K562 (cell line): ENCODE measurements at regions not wholly inside any gene's neighbourhood (a gene's known extent, or its start where the extent isn't known, plus 50 kb on each side); places are given as distances from the start of the nearest gene placed in this dataset.

ENCODE experiments used
- CTCF ChIP-seq, 3 experiments: IDR thresholded peaks in 2 of 3; conservative IDR thresholded peaks in 1 of 3; 2 replicates each; pipeline ENCODE4 v1.5.1; 2011 to 2012; ENCODE audit warnings: low read length in 3 of 3, mild to moderate bottlenecking in 3 of 3, control low read depth in 2 of 3, improper control_type of control experiment in 1 of 3, inconsistent platforms in 1 of 3, low read depth in 1 of 3, mixed read lengths in 1 of 3, moderate library complexity in 1 of 3; ENCODE audit not compliant: insufficient read depth in 2 of 3
- E2F8 ChIP-seq: fragments of 450-650 bp; IDR thresholded peaks from 2 replicates; pipeline ENCODE4 v1.7.1; 2018; ENCODE audit warnings: mild to moderate bottlenecking, low read depth; ENCODE audit not compliant: partially characterized antibody
- HDAC6 ChIP-seq: IDR thresholded peaks from 2 replicates; pipeline ENCODE4 v1.6.1; 2012; ENCODE audit warnings: low read depth, mild to moderate bottlenecking, control low read depth, inconsistent platforms, low read length, moderate library complexity
- KHSRP ChIP-seq: fragments of 450-650 bp; IDR thresholded peaks from 2 replicates; pipeline ENCODE4 v1.6.1; 2017
- POLR2A ChIP-seq: fragments of 450-650 bp; conservative IDR thresholded peaks from 2 replicates; pipeline ENCODE4 v1.6.1; 2016
- POLR2AphosphoS5 ChIP-seq: IDR thresholded peaks from 2 replicates; pipeline ENCODE4 v1.6.1; 2011; ENCODE audit warnings: mild to moderate bottlenecking, low read depth, low read length, moderate library complexity; ENCODE audit not compliant: control insufficient read depth, insufficient read depth
- REST ChIP-seq, 2 experiments: fragments of 450-650 bp; formaldehyde crosslinking in 1 of 2; IDR thresholded peaks; 2 replicates each; pipeline versions ENCODE4 v1.4.0 to v1.6.1; 2014 to 2020; ENCODE audit warnings: mild to moderate bottlenecking in 2 of 2, borderline replicate concordance in 1 of 2, low read depth in 1 of 2
- TOE1 ChIP-seq, 2 experiments: fragments of 450-650 bp in 1 of 2; sonication (generic) in 1 of 2; formaldehyde crosslinking in 1 of 2; IDR thresholded peaks; 2 replicates each; pipeline versions ENCODE4 v1.7.1 to v1.8.0; 2016 to 2022; ENCODE audit warnings: borderline replicate concordance in 2 of 2, mild to moderate bottlenecking in 2 of 2, antibody characterized with exemption in 1 of 2, inconsistent platforms in 1 of 2, low read depth in 1 of 2, missing genetic modification reagents in 1 of 2, moderate library complexity in 1 of 2
- YY1 ChIP-seq, 3 experiments: IDR thresholded peaks; 2 replicates each; pipeline ENCODE4 v1.6.1; 2011; ENCODE audit warnings: low read length in 2 of 3, mild to moderate bottlenecking in 2 of 3, moderate library complexity in 2 of 3, borderline replicate concordance in 1 of 3, control low read depth in 1 of 3, low read depth in 1 of 3; ENCODE audit not compliant: insufficient read depth in 3 of 3, insufficient replicate concordance in 2 of 3, control insufficient read depth in 1 of 3, insufficient read length in 1 of 3; ENCODE audit errors: extremely low read depth in 1 of 3
- ZBTB43 ChIP-seq: sonication (generic); formaldehyde crosslinking; IDR thresholded peaks from 2 replicates; pipeline ENCODE4 v1.8.0; 2023; ENCODE audit warnings: mild to moderate bottlenecking, missing genetic modification reagents

GRCh38 chr14:83173687-83174086 is 1640.0 kb upstream of the SEL1L start:
- TF ChIP-seq E2F8 (no peak), REST (IDR thresholded peaks at IDR 0.05; ENCODE audit: borderline replicate concordance) (no peak), REST (CRISPR knock-in tag; IDR thresholded peaks at IDR 0.05; ENCODE audit: low read depth) (no peak), POLR2A (no peak), KHSRP (no peak), HDAC6 (no peak), ZBTB43 (CRISPR knock-in tag) (no peak), TOE1 (IDR thresholded peaks at IDR 0.05; ENCODE audit: borderline replicate concordance) (no peak), TOE1 (CRISPR knock-in tag; IDR thresholded peaks at IDR 0.05; ENCODE audit: borderline replicate concordance, low read depth) (no peak), YY1 (IDR thresholded peaks at IDR 0.05; ENCODE audit: borderline replicate concordance in 1 of 3, control insufficient read depth in 1 of 3, extremely low read depth in 1 of 3, insufficient read depth in 3 of 3, insufficient read length in 1 of 3, insufficient replicate concordance in 2 of 3, low read depth in 1 of 3, low read length in 2 of 3) (no peak), CTCF (IDR thresholded peaks at IDR 0.05 in 2 of 3, conservative IDR thresholded peaks at IDR 0.05 in 1 of 3; ENCODE audit: insufficient read depth in 2 of 3, low read depth in 1 of 3, low read length in 3 of 3) (no peak), POLR2AphosphoS5 (no peak)
